ENCODE measurements at regions not wholly inside any gene's neighbourhood (a gene's known extent, or its start where the extent isn't known, plus 50 kb on each side); places are given as distances from the start of the nearest gene placed in this dataset.

- Histone ChIP-seq H3K27ac (ENCODE audit: insufficient read depth, low read depth, low read length) (no peak overlapping the region), H3K27me3 (ENCODE audit: control insufficient read depth in 2 of 2, insufficient read depth in 2 of 2, low read length in 2 of 2) (no peaks in the 10 kb centered on the region), H4K20me1 (replicated peaks; ENCODE audit: control insufficient read depth, extremely low read depth, insufficient read depth, low read length) (no peaks in the 10 kb centered on the region), H3K4me1 (ENCODE audit: control insufficient read depth, extremely low read depth, insufficient read depth, low read length) (no peaks in the 10 kb centered on the region), H3K36me3 (ENCODE audit: control insufficient read depth in 2 of 2, extremely low read depth in 1 of 2, insufficient read depth in 2 of 2, low read length in 2 of 2) (no peaks in the 10 kb centered on the region), H3K9me1 (replicated peaks; ENCODE audit: control insufficient read depth, extremely low read depth, insufficient read depth, low read length) (no peaks in the 10 kb centered on the region), H3K4me3 (replicated peaks in 1 of 3; ENCODE audit: insufficient read depth in 1 of 3, low read depth in 1 of 3, low read length in 3 of 3) (no peak overlapping the region), H3K9ac (replicated peaks; ENCODE audit: extremely low read depth, insufficient read depth, low read length) (no peak overlapping the region), H2AFZ (ENCODE audit: low read depth, low read length) (no peak overlapping the region), H3K4me2 (ENCODE audit: insufficient read depth, low read length) (no peak overlapping the region), H3K9me3 (replicated peaks; ENCODE audit: control insufficient read depth, insufficient read depth, low read length) (no peaks in the 10 kb centered on the region), H3K79me2 (ENCODE audit: control insufficient read depth, insufficient read depth, low read length) (no peaks in the 10 kb centered on the region)
- TF ChIP-seq JUN (IDR thresholded peaks at IDR 0.05; ENCODE audit: borderline replicate concordance, insufficient read depth, insufficient read length, low read depth) (no peak), MYC (IDR thresholded peaks at IDR 0.05; ENCODE audit: low read depth, low read length) (no peak), GATA2 (IDR thresholded peaks at IDR 0.05; ENCODE audit: insufficient read depth, insufficient read length, low read depth, low read length) (no peak), FOS (IDR thresholded peaks at IDR 0.05; ENCODE audit: borderline replicate concordance, insufficient read depth, low read length) (no peak), CTCF (IDR thresholded peaks at IDR 0.05; ENCODE audit: extremely low read depth in 1 of 2, insufficient read depth in 1 of 2, low read depth in 1 of 2, low read length in 2 of 2) (no peak), POLR2AphosphoS5 (IDR thresholded peaks at IDR 0.05; ENCODE audit: insufficient read depth, low read depth, low read length) (no peak), MAX (IDR thresholded peaks at IDR 0.05; ENCODE audit: insufficient read depth, insufficient read length) (no peak), EZH2 (IDR thresholded peaks at IDR 0.05; ENCODE audit: borderline replicate concordance, low read depth, low read length, severe bottlenecking) (no peak), POLR2A (IDR thresholded peaks at IDR 0.05; ENCODE audit: low read depth, low read length) (no peak)
- ChIA-PET CTCF (no interaction called here), POLR2A (no interaction called here)
- DNase-seq (ENCODE audit: low read depth, low spot score) (no peak), FAIRE-seq (no peak)
- BruUV-seq (replicated peaks), result no TSS peak
- intact Hi-C loops (cut with micrococcal nuclease), result no loop called here
- dilution Hi-C loops (cut with MboI; ENCODE audit: extremely low pct_ligation_motif_present, low sequenced_read_pairs), result no loop called here
Observed at GRCh38 chr4:135267148-135267865, 1065.7 kb upstream of the PABPC4L start.
